CD4-positive, alpha-beta T cell treated with Interleukin-10 for 1 hour (primary cell): ENCODE measurements at regions not wholly inside any gene's neighbourhood (a gene's known extent, or its start where the extent isn't known, plus 50 kb on each side); places are given as distances from the start of the nearest gene placed in this dataset.
"Not testable (repeated sequence)": the region's sequence is repeated elsewhere in the genome, so short reads cannot be mapped to it uniquely, and the experiment has no call there.

Source experiments
- DNase-seq: peaks from one replicate; pipeline ENCODE4 v3.0.0-alpha.2; 2020

DNA sequence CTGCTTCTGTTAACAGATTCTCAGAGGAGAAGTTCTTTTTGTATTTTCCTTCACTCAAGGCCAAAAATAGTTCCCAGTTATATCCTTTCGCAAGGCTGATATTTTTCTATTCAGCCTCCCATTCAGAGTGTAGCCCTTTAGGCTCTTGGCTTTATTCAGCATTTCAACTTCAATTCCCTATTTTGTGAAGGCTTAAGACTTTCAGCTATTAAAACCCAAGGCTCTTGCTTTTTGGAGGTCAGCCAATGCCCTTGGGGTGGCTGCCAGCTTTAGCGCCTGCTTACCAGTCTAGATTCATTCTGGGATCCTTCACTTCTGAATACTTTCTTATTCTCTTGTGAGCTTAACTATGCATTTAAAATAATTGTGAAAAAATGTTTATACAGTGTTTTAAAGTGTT, 57.3 kb upstream of the ADGRA3 start:
- no peak for DNase-seq

DNA sequence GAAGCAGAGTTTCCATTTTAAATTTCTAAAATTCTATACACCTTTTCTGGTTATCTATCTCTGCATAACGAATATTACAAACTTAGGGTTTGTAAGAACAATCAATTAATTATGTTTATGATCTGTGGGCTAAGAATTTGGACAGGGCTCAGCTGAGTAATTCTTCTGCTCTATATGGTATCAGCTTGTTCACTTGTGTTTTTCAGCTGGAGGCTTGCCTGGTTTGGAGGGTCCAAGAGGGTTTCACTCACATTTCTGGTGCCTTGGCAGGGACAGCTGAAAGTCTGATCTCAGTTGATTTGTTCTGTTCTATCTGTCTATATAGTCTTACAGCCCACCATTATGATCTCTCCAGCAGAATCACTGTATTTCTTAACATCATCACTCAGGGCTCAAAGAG, 57.8 kb upstream of the ADGRA3 start:
- DNase-seq = no peak

DNA sequence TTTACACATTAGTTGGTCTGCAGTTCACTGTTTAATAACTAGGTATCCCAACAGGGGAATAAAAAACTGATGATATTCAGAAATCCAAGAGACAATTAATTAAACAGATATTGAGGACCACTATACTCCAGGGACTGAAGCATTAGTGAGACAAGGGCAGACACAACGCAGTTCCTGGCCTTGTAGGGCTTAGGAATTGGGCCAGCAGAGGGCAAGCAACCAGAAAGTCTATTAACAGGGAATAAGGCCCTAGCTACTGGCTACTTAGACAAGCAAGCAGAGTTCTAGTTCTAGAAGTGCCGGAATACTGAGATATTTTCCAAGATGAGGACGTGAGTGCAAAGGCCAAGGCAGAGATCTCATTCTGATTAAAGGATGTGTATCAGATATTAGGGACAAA, 58.6 kb upstream of the ADGRA3 start:
- no peak for DNase-seq

DNA sequence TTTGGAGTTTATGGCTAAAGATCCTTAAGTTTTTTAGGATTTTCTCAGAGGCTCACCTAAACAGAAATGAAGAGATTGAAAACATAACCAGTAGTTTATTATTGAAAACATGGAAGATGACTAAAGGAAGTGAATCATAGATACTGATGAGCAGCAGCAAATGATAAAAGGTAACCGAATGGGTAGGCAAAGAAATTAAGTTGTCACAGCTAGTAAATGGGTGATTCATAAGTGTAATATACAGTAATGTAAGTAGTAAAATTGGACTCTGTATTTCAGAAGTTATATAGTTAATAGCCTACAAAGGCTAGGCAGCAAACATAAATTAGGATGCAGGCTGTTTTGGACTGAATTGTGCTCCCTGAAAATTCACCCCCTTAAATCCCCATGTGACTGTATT, 59.0 kb upstream of the ADGRA3 start:
- DNase-seq = no peak

DNA sequence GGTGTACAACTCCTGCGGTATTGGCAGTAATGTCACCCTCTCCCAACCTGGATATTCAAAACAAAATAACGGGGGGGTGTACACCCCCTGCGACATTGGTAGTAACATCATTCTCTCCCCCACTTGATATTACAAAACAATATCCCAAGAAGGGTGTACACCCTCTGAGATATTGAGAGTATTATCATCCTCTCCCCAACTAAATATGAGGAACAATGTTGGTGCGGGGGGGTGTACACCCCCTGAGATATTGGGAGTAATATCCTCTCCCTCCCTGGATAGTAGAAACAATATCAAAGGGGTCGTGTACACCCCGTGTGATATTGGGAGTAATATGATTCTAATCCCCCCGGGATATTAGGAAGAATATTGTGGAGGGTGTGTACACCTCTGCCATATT, 71.4 kb upstream of the ADGRA3 start:
- DNase-seq = no peak

DNA sequence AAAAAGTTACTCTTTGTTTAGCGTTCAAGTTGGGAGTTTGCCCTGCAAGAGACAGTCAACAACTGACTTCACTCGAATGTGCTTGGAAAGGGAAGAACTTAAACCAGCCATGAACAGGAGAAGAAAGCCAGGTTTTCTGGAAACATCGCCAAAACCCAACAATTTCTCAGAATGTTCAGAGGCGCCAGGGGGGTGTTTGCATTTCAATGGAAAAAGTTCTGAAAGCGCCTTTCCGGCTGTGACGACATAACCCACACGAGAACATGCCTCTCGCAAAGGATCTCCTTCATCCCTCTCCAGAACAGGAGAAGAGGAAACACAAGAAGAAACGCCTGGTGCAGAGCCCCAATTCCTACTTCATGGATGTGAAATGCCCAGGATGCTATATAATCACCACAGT, 78.1 kb upstream of the ADGRA3 start:
- DNase-seq = no peak

DNA sequence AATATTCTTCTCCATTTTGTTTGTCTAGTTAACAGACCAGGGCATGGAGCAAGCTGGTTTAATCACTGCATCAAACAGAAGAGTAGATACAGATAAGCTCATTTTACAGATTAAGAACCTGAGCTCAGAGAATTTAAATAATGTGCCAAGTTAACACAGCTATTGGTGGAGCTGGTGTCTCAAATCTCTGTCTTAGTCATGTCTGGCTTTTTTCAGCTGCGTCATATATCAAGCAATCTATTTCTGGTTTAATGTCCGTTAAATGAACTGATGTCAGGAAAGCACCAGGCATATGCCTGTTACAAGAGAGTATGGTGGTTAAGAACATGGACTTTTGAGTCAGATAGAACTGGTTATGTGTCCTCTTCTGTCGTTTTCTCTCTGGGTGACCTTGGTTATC, 79.8 kb upstream of the ADGRA3 start:
- DNase-seq = no peak

DNA sequence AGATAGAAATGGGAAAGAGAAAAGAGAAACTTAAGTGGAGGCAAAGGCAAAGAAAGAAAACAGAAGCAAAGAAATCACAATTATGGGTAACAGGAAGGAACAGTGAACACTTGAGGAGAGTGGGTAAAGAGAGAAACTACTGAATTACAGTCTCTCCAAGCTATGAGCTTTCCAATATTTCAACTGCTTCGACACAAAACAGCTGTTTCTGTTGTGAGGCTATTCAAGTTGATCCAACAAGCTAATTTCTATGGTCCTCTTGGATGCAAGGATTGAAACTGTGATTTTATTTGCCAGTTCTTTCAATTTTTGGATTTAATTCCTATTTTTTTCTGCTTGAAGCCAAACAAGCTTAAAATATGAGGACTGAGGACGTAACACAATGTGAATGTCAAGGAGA, 80.5 kb upstream of the ADGRA3 start:
- DNase-seq = no peak

DNA sequence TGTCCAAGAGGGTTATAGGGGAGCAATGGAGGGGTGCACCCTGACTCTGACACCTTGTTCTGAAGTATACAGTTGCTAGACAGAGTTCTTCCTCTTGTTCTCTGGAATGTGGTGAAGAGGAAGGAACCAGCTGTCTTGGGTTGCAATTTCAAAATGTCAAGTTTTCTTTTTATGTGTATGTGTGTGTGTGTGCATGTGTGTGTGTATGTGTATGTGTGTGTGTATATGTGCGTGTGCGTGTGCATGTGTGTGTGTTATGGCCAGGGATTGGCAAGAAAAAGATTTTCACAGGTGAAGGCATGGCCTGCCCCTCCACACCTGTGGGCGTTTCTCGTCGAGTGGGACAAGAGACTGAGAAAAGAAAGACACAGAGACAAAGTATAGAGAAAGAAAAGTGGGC, 81.6 kb upstream of the ADGRA3 start:
- no peak for DNase-seq

DNA sequence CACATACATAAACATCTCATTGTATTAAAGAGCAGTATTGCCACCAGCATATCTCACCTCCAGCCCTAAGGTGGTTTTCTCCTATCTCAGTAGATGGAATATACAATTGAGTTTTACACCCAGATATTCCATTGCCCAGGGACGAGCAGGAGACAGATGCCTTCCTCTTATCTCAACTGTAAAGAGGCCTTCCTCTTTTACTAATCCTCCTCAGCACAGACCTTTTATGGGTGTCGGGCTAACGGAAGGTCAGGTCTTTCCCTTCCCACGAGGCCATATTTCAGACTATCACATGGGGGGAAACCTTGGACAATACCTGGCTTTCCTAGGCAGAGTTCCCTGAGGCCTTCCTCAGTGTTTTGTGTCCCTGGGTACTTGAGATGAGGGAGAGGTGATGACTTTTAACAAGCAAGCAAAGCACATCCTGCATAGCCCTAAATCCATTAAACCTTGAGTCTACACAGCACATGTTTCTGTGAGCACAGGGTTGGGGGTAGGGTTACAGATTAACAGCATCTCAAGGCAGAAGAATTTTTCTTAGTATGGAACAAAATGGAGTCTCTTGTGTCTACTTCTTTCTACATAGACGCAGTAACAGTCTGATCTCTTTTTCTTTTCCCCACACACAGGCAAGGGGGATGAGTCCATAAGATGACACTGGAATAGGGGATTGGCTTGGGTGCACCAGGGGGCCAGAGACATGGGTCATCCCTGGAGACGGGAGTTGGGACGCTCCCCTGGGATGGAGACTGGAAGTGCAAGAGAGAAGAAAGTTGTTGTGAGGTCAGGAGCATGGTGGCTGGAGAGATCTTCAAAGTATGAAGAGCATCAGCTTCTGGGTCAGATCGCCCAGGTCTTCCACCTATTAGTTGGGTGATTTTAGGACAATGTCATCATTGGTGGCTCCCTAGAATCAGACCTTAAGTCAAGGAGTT, 82.5 kb upstream of the ADGRA3 start:
- not testable (repeated sequence) for DNase-seq

DNA sequence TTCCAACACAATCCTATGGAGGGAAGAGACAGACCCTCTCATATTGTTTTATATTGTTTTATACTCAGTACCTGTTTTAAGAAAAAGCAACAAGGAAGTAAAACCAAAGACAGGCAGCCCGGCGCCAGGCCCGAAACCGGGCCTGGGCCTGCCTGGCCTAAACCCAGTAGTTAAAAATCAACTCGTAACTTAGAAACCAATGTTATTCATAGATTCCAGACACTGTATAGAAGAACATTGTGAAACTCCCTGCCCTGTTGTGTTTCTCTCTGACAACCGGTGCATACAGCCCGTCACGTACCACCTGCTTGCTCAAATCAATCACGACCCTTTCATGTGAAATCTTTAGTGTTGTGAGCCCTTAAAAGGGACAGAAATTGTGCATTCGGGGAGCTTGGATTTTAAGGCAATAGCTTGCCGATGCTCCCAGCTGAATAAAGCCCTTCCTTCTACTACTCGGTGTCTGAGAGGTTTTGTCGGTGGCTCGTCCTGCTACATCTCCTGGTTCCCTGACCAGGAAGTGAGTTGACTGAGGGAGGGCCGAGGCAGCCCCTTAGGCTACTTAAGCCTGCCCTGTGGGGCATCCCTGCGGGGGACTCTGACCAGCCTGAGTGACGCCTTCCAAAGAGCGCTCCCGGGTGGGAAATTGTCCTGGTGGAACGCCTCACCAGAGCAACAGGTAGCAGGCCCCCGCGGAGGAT, 83.5 kb upstream of the ADGRA3 start:
- DNase-seq = not testable (repeated sequence)

DNA sequence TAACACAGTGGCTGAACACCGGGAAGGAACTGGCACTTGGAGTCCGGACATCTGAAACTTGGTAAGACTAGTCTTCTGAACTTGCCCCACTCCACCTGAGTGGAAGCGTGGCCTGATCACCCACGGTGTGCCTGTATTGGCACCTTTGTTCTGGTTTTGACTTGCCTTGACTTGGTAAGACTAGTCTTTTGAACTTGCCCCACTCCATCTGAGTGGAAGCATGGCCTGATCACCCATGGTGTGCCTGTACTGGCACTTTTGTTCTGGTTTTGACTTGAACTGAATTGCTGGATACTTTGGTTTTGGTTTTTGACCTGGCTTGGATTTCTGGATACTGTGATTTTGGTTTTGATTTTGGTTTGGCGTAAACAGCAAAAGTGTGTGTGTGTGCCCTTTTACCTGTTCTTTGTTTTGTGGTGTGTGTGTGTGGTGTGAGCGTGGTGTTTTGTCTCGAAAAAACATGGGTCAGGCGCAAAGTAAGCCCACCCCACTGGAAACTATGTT, 84.1 kb upstream of the ADGRA3 start:
- not testable (repeated sequence) for DNase-seq

DNA sequence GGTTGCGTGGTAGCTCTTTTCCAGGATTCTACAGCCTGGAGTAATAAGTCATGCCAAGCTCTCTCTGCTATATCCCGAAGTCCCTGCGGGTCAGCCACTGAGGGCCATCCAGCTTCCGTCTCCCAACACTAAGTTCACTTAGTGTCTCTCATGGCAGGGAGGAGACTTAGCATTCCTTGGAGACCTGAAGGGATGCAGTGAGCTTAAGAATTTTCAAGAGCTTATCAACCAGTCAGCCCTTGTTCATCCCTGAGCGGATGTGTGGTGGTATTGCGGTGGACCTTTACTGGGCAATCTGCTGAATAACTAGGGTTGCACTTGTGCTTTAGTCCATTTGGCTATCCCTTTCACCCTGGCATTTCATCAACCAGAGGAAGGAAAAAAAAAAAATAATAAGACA, 85.8 kb upstream of the ADGRA3 start:
- DNase-seq = not testable (repeated sequence)

DNA sequence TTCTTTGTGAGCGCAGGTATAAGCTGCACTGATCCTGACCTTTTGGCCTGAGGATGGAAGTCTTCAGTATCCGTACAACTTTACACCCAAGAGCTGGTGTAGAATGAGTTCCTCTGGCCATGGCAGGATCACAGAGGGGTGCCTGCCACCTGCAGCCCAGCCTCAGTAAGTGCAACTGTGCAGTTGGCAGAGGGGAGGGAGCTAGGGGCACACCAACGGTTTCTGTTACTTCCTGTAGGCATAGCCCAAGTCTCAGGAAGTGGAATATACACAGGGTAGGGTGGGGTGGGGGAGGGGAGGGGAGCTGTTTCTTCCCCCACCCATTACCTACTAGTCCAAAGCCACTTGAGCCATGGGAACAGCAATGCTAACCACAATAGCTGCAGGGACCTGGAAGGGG, 85.4 kb upstream of the GBA3 start:
- DNase-seq = peak; percentile 26

DNA sequence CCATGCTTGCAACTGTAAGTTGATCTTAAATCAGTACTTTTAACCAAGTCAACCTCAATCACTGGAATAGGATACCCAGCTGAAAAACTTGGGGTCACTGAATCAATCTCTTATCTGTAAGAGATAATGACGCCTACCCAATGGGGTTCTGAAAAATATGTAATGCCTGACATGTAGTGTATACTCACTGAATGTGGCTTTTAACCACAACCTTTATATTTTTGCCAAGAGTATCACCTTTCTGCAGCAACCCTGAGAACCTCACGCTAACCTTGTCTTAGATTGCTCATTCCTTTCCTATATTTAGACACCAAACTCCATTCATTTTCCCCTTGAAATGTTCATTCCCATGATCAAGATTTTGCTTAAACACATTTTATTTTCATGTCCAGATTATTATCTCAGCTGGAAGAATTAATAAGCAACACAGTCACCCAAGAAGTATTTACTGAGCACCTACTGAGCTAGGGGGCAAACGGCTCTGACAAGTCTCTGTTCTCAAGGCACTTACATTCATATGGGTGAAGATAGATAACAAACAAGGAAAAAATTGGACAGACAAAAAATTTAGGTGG, 82.7 kb upstream of the GBA3 start:
- not testable (repeated sequence) for DNase-seq

DNA sequence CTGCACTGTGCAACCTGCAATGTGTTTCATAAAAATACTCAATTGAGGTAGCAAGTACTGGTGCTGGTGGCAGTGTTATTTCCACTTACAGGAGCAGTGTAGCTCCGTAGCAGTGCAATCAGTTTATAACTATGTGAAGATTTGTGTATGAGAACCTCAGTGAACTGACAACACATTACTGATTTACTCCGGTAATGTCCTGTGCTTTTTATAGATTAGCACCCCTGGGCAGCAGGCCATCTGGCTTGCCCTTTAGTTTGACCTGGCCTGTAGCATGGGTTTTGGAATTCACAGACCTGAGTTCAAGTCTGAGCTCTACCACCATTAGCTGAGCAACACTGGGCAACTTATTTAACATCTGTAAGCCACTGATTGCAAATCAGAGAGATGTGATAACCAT, 78.6 kb upstream of the GBA3 start:
- no peak for DNase-seq

DNA sequence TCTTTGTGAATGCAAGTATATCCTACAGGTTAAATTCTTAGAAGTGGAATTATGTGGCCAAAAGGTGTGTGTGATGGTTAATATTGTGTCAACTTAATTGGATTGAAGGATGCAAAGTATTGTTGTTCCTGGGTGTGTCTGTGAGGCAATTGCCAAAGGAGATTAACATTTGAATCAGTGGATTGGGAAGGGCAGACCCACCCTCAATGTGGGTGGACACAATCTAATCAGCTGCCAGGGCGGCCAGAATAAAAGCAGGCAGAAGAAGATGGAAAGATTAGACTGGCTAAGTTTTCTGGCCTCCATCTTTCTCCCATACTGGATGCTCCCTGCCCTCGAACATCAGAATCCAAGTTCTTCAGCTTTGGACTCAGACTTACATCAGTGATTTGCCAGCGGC, 76.2 kb upstream of the GBA3 start:
- DNase-seq = no peak

DNA sequence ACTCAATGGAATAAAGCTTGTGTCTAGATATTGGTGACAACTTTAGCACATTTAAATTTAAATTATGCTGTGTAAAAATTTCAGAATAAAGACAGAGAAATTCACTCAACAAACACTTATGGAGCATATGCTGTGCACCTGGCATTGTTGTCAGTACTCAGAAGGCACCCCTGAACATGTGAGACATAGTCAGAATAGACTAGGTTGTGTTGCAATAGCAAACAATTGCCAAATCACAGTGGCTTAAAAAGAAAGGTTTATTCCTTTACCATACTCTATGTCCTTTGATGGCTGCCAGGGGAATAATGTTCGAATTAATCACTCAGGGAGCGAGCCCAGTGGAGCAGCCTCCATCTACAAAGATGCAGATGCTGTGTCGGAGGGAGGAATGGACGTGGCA, 72.6 kb upstream of the GBA3 start:
- not testable (repeated sequence) for DNase-seq

DNA sequence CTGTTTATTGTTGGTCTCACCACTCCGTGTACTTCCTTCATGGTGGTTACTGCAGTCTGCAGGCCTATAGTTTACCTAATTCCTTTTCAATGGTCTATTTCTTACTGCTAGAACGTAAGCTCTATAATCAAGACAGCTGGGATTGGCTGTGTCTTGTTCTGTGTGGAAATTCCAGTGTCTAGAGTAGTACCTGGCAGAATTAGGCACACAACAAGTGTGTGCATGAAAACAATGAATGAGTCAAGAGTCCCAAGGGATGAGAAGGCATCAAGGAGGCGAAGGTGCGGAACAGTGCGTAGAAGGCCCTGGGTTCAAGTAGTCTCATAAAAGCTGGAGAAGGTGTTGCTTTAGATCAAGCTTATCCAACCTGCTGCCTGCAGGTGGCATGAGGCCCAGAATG, 70.8 kb upstream of the GBA3 start:
- not testable (repeated sequence) for DNase-seq

DNA sequence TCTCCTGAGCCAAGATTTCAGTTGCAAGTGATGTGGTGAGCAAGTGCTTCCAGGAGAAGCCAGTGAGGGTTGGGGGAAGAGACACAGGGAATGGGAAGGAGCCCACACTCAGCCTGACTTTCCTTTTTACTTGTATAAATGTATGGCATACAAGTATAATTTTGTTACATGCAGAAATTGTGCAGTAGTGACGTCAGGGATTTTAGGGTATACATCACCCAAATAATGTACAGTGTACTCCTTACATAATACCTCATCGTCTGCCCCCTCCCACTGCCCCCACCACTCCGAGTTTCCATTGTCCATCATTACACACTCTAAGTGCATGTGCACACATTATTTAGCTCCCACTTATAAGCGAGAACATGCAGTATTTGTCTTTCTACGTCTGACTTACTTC, 68.7 kb upstream of the GBA3 start:
- DNase-seq = not testable (repeated sequence)

DNA sequence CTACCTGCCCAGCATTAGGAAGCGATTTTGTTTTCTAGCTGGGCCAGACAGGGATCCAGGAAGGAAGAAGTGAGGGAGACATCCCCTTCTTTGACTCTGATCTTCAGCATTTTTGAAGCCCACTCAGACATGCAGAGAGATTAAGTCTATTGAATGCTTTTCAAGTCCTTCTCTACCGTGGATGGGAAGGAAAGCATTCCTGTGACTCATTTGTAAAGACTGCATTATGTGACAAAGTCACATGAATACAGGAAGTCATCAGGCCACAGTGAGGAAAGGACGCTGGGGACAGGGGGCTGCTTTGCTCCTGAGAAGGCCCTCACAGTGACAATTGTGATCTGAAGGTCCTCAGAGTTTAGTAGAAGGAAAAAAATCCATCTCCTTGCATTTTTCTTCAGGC, 67.4 kb upstream of the GBA3 start:
- DNase-seq = no peak

DNA sequence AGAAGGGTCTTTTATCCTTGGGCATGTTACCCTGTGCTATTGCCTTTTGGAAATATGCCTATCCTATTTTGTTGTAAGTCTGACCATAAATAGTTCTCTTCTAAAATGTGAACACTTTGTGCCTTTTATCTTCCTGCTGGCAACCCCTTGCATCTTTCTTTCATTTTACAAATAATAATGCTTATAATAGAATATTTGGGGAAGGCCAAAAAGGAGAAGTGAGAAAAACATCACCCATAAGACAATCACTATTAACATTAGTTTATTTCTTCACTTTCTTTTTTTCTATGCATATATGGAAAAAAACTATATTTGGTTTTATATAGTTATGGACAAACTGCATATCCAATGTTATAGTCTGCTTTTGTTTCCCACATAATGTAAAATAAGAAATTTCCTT, 64.9 kb upstream of the GBA3 start:
- DNase-seq = not testable (repeated sequence)

DNA sequence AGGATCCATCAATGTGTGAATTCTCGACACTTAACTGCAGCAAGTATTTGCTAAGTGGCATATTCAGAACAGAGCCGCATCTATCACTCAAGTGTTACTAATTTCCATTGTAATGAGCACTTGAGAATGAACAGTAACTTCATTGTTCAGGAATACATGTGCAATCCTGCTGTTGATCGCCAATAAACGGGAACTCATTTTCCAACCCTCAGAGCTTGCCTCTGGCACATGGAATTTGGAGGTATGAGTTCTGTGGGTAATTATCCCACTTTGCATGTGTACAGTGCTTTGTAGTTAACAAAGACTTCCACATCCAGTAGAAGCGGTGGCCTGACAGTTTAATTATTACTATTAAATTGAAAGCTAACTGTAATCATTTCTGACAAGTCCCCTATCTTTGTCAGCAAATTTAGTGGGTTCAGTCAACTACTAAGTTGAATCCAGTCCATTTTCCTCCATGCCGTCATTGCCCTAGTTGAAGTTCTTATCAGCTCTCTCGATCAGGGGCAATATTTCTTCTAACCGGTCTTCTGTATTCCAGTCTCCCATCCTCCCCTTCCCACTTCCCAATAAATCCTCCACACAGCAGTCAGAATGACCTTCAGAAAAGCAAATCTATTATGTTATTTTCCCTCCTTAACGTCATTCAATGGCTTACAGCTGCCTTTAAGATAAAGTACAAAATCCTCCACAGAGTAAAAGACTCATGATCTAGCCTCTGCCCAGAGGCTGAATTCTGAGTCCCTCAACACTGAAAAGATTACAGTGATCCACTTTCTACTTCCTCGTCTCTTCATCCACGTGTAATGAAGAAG, 62.4 kb upstream of the GBA3 start:
- DNase-seq = not testable (repeated sequence)
